HG03175 (cell line): ENCODE measurements at regions not wholly inside any gene's neighbourhood (a gene's known extent, or its start where the extent isn't known, plus 50 kb on each side); places are given as distances from the start of the nearest gene placed in this dataset.

Experiments used
- ATAC-seq: cut with Tn5 transposase; IDR thresholded peaks from one replicate; pipeline ENCODE4 v1.9.1; 2021; ENCODE audit warnings: mild to moderate bottlenecking, moderate library complexity; ENCODE audit not compliant: unreplicated experiment

- no peak for ATAC-seq
Observed at GRCh38 chr7:42506097-42506496, 269.1 kb upstream of the GLI3 start.

DNA sequence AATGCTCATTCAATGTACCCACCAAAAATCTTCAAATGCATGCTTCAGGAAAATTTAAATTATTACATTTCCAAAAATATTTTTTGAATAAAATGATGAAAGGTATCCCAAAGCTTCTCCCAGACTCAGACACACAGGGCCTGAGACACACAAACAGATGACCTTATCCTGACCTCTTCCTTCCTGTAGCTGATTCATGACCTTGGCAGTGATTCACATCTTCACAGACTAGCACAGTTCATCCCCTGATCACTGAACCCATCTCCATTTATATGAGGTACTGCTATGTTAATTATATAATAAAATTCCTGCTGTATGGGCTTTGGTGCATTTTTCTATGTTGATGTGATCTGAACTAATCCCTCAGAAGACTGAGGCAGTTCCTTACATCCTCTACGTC lies 265.0 kb upstream of the GLI3 start:
- ATAC-seq, result no peak

DNA sequence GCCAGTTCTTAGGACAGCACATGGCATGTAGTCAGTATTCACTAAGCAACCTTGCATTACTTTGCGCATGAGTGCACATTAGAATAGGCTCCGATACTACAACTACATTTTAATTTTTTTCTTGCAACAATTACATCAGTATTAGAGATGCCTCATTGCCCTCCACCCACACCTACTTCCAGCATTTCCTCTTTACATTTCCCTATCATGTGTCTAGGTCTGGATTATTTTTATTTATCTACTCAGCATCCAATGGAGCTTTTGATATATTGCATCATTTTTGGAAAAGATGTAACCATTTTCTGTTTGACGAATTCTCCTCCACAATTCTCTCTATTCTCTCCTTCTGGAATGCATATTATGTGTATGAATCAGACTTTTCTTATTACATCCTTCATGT lies 258.2 kb upstream of the GLI3 start:
- ATAC-seq, result no peak

DNA sequence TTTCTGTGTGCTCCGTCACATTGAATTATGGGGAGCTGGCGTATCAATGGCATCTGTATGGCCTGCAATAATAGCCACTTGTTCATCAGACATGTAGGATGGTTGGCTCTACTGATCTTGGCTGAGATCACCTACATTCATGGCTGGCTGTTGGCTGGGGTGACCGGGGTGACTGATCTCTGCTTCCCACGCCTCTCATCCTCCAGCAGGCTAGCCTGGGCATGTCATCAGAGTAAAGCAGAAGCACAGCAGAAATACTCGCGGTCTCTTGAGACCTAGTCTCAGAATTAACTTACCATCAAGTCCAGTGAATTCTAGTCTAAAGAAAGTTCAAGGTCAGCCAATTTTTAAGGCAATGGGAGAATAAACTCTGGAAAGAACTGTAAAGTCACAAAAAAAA lies 257.7 kb upstream of the GLI3 start:
- ATAC-seq, result no peak

- no peak for ATAC-seq
Observed at GRCh38 chr7:42494199-42494710, 257.2 kb upstream of the GLI3 start.

DNA sequence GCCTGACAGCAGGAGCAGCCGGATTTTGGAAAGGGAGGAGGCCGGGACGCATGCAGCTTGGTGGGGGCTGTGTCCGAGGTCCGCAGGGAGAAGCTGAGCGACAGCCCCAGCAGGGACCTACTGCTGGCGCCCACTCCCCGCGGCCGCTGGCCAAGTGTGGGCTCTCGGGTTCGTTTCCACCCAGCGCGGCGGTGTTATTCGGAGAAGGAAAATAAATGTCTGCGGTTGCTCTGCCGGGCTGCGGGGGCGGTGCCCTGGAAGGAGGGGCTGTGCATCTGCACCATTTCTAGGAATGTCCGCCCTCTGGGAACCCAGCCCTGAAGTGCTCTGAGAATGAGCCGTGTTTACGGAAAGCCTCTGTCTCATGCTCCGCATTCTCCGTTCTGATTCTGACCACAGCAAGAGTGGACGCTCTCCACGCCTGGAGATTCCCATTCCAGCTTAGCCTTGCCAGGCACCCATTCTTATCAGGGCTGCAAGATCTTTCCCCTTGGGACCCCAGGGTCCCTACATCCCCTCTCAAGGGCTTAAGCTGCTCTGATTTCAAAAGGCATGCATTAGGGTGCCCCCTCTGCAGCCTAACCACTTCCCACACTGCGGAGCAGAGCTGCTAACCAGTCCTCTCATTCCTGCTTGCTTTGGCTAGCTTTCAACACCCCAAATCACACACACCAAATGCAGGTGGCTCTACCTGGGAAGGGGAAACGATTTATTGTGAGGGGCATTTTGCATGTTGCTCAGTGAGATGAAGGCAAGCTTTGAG lies 256.6 kb upstream of the GLI3 start:
- ATAC-seq, result no peak

GRCh38 chr7:42492920-42493319 lies 255.9 kb upstream of the GLI3 start:
- no peak for ATAC-seq

DNA sequence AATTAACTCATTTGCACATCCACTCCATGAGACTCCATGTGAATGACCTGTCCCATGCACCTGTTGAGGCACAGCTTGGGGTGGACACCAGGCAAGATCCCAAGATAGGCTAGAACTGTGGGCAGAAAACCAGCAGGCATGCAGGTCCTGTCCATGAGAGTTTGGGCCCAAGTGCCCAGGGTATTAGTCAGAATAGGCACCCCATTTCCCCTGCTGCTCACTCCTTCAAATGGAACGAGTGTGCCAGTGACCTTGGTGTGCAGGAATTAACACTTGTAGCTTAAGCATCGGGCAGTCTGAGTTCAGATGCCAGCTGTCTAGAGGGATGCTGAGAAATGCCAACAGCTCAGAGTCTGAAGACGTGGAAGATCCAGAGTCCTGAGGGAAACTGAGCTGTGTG lies 254.1 kb upstream of the GLI3 start:
- ATAC-seq, result no peak

- ATAC-seq, result no peak
Observed at GRCh38 chr7:42489299-42489698, 252.3 kb upstream of the GLI3 start.

GRCh38 chr7:42485301-42485766 lies 248.3 kb upstream of the GLI3 start:
- no peak for ATAC-seq

DNA sequence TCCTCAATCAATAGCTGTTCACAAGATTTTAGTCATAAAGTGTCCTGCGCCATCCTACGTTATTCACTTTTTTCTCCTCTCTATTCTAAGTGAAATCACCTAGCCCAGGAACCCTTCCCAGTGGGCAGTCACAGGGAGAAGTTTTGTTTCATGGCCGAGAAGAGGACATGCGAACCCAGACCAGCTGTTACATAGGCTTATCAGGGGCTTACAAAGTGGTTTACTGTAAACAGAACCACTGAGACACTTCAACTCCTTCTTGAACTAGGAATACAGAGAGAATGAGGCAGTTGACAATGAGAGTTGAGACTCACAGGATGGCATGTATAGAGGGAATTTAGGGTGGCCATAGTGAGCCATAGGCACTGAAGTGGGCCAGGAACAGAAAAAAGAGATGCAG lies 246.9 kb upstream of the GLI3 start:
- no peak for ATAC-seq

DNA sequence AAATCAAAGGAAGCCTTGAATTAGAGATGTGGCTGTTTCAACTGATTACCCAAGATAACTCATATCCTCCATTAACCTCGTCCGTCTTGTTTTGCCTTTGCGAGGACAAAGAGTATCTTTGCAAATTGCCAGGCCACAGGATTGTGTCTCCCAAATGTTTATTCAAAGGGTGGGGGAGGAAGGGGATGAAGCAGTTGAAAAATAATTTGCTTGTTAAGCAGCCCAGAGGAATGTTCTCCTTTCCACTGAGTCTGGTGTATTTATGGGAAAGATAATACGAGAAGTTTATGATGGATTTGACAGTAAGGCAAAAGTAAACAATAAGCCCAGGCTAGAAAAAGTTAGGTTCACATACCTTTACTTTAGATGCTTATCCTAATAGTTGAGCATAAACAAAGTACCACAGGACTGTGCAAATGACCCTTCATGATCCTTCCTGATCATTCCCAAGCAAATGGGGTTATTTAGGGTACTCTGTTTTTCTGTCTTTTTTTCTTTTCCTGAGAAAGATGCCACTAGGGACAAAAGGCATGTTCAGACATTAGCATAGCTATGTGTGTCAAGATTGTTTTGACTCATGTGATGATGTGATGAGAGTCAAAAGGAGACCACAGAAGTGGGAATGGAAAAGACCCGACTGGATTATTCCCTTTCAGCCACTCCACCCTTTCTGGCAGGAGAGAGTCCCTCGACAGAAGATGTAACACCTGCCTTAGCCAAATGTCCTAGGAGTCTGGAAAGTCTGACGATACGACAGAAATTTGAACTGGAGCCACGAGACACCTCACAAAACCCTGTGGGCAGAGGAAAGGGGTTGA lies 243.0 kb upstream of the GLI3 start:
- no peak for ATAC-seq

- ATAC-seq, result no peak
Observed at GRCh38 chr7:42479452-42479815, 242.4 kb upstream of the GLI3 start.

GRCh38 chr7:42478717-42479116 lies 241.7 kb upstream of the GLI3 start:
- ATAC-seq, result no peak

- no peak for ATAC-seq
Observed at GRCh38 chr7:42476255-42476654, 239.2 kb upstream of the GLI3 start.

DNA sequence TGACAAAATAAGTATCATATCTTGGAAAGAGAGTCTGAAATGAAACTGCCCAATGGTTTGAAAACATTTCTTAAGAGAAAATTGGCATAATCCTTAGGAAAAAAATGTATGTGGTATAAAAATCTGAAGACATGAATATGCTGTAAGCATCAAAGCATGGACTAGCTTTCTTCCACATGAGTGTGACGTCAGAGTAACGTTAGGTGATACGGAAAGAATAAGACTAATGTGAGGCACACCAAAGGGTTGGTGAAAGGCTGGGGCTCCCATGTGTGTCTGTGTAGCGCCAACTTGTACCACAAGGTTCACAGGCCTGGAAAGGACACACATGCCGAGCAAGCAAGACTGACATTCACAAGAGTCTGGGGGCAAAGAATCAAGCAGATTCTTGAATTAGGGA lies 238.1 kb upstream of the GLI3 start:
- ATAC-seq, result no peak

- ATAC-seq, result no peak
Observed at GRCh38 chr7:42473099-42473498, 236.1 kb upstream of the GLI3 start.

DNA sequence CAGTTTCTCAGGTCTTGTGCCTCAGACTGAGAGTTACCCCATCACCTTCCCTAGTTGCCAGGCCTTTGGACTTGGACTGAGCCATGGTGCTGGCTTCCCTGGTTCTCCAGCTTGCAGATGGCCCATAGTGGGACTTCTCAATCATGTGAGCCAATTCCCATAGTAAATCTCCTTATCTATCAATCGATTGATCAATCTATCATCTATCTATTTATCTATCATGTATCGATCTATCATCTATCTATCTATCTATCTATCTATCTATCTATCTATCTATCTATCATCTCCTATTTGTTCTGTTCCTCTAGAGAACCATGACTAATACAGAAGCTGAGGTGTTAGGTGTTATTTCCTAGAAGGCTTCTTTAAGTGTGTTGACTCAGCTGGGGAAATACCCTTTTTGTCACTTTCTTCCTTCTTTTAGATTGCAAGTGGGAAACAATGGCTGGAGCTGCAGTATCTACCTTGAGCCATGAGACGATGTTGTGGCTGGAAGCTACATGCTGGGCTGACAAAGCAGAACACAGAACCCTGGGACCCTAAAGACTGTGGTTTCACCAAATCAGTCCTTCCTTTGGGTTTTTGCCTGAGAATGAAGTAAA lies 234.7 kb upstream of the GLI3 start:
- ATAC-seq, result no peak

- no peak for ATAC-seq
Observed at GRCh38 chr7:42469341-42469740, 232.3 kb upstream of the GLI3 start.

DNA sequence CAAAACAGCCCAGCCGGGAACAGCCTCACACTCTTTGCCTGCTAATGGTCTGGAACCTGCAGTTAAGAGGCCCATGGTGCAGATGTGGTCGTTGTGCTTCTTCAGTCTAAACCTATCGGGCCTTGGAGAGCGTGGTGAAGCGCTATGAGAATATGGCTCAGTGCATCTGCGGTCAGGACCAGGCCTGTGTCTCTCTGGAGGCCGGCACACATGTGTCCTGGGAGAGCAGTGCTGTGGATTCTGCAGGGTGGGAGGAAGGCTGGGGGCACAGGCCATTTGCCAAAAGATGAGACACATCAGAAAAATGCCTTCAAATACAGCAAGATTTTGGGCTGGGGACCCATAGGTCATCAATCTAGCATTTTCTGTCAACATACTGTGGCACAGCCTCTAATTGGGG lies 231.5 kb upstream of the GLI3 start:
- no peak for ATAC-seq

DNA sequence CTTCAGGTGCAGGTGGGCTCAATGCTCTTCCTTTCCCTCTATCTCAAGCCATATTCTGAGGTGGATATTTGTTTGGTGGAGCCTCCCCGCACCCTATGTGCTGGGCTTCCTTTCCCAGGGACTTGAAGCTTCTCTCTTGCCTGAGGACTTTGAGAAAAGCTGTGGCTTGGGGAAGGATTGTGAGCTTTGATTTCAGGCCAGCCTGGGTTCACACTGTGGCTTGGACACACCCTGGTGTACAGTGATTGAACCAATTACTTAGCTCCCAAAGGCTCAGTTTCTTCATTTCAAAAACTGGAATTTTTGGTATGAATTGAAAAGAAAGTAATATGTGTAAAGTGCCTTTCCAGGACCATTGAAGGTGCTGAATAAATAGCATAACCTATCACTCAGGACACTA lies 224.5 kb upstream of the GLI3 start:
- ATAC-seq, result no peak

- no peak for ATAC-seq
Observed at GRCh38 chr7:42460933-42461332, 223.9 kb upstream of the GLI3 start.
